ENCODE measurements at regions not wholly inside any gene's neighbourhood (a gene's known extent, or its start where the extent isn't known, plus 50 kb on each side); places are given as distances from the start of the nearest gene placed in this dataset.
A peak's percentile ranks its signal among the peaks of the same experiment; 100 is the strongest.

DNA sequence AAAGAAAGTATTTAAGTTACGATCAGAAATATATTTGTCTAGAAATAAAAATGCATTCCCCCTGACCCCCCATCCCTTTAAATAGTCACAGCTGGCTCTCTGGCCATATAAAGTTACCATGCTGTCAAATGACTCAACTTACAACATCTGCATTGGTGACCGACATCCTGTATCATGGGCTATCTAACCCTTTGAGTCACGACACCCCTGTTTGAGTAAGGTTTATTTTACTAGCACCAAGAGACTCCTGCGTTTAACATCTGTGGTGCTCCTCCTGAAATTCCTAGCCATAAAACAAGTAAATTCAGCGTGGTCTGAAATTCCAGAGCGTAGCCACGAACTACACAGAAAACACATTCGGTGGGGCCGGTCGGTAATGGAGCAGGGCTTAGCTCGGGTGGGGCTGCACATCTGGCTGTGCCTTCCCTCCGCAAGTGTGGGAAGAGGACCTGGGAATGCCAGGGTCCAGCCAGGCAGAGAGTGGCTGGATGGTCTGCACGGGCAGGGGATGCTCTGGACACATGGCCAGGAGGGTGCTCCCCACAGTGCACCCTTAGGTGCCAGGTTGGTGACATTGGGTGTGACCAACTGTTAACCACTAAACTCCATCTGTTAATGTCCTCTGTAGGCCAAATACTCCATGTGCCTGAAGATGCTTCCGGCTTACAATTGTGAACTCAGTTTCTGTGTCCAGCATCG is 53.0 kb upstream of the CLDN14 start:
- DNase-seq (ENCODE audit: low spot score in 2 of 2) = peak in 1 of 2 donors; percentile 39
- no peak overlapping the region for H3K4me3 ChIP-seq (ENCODE audit: low read depth, poor library complexity, severe bottlenecking)
- 73 to 79% methylated on average over 15 of the region's 15 CpGs for WGBS, 2 donors
- intact Hi-C loops (cut with DNase I; ENCODE audit: low total_unique reads) = no loop called here
- TF ChIP-seq POLR2A (IDR thresholded peaks at IDR 0.05) = no peak
- TF ChIP-seq, protein P1, sequence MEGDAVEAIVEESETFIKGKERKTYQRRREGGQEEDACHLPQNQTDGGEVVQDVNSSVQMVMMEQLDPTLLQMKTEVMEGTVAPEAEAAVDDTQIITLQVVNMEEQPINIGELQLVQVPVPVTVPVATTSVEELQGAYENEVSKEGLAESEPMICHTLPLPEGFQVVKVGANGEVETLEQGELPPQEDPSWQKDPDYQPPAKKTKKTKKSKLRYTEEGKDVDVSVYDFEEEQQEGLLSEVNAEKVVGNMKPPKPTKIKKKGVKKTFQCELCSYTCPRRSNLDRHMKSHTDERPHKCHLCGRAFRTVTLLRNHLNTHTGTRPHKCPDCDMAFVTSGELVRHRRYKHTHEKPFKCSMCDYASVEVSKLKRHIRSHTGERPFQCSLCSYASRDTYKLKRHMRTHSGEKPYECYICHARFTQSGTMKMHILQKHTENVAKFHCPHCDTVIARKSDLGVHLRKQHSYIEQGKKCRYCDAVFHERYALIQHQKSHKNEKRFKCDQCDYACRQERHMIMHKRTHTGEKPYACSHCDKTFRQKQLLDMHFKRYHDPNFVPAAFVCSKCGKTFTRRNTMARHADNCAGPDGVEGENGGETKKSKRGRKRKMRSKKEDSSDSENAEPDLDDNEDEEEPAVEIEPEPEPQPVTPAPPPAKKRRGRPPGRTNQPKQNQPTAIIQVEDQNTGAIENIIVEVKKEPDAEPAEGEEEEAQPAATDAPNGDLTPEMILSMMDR (IDR thresholded peaks at IDR 0.05) = no peak

DNA sequence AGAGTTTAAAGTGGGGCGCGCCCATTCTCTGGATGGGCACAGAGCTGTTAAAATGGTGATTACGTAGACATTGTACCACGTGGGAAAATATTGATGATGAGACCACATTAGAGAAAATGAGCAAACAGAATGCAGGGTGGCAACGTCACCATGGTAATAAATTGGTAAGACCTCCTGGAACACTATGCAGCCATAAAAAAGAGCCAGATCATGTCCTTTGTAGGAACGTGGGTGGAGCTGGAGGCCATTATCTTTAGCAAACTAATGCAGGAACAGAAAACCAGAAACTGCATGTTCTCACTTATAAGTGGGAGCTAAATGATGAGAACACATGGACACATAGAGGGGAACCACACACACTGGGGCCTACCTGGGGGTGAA is 53.5 kb upstream of the CLDN14 start:
- TF ChIP-seq, protein P1 (IDR thresholded peaks at IDR 0.05) = no peak
- no peak for TF ChIP-seq POLR2A (IDR thresholded peaks at IDR 0.05)
- 79 to 81% methylated on average over 6 of the region's 6 CpGs for WGBS, 2 donors
- no peak overlapping the region for H3K4me3 ChIP-seq (ENCODE audit: low read depth, poor library complexity, severe bottlenecking)
- peak in 1 of 2 donors; percentile 8 for DNase-seq (ENCODE audit: low spot score in 2 of 2)
- intact Hi-C loops (cut with DNase I; ENCODE audit: low total_unique reads) = no loop called here

DNA sequence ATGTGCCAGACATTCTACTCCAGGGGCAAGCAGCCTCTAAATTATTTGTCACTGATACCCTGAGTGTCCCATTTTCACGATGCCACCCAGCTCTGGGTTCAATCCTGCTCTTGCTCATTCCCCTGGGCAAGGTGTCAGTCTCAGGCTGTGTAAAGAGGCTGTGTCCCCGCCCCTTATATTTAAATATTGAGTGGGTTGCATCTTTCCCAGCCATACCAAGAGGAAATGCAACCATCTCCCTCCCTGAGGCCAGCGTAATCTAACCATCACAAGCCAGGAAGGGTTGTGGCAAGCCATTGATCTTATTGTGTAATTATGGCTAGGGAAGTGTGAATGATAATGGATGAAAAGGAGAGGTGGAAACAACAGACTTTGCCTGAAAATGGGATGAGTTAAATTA is 54.7 kb upstream of the CLDN14 start:
- intact Hi-C loops (cut with DNase I; ENCODE audit: low total_unique reads) = no loop called here
- H3K4me3 ChIP-seq (ENCODE audit: low read depth, poor library complexity, severe bottlenecking) = no peak overlapping the region
- 42 to 65% methylated on average over 3 of the region's 3 CpGs for WGBS, 2 donors
- DNase-seq (ENCODE audit: low spot score in 2 of 2) = no peak
- TF ChIP-seq, protein P1 (IDR thresholded peaks at IDR 0.05) = no peak
- no peak for TF ChIP-seq POLR2A (IDR thresholded peaks at IDR 0.05)

DNA sequence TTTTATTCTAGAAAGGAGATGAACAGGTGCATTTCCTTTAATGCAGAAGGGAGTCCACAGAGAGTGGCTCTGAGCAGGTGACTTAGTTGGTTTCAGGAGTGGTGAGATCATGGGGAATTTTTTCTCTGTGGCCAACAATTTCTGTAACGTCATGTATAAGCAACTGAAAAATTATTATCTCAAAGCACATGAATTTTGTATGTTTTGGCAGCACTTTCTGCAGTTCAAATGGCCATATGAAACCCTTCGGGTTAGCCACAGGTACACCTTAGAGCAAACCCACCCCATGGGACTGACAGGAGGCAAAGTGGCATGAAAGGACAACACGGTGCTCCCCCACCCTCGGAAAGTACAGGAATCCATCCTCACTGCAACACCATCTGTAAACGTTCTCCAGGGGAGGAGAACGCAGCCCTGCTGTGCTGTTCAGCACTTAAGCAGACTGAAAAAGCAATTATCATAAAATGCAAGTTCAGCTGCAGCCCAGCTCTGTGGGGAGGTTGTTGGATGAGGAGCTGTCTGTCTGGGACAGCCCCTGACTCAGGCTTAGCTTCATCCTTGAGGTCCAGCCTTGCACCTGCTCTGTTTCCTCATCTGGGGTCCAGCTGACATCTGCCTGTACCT is 55.8 kb upstream of the CLDN14 start:
- peak in 1 of 2 donors; percentile 52 for DNase-seq (ENCODE audit: low spot score in 2 of 2)
- TF ChIP-seq, protein P1 (IDR thresholded peaks at IDR 0.05) = no peak
- no peak for TF ChIP-seq POLR2A (IDR thresholded peaks at IDR 0.05)
- intact Hi-C loops (cut with DNase I; ENCODE audit: low total_unique reads) = no loop called here
- H3K4me3 ChIP-seq (ENCODE audit: low read depth, poor library complexity, severe bottlenecking) = no peak overlapping the region
- 33 to 43% methylated on average over 6 of the region's 6 CpGs for WGBS, 2 donors

DNA sequence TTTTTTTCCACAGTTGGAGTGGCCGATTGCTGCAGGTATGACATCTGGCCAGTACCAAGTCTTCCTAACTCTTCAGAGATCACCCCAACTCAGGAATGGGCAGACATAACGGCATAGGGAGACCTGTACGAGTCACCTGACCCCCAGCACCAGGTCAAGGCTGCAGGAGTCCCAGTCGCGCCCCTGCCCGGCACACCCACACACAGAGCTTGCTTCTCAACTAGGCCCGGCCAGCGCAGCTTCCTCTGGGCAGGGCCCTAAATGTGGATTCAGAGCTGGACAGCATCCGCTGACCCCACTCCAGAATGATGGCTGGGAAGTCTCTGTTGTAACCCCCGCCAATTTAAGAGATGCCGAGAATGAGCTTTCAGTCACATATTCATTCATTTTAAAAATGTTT is 58.8 kb upstream of the CLDN14 start:
- TF ChIP-seq POLR2A (IDR thresholded peaks at IDR 0.05) = no peak
- TF ChIP-seq, protein P1 (IDR thresholded peaks at IDR 0.05) = no peak
- intact Hi-C loops (cut with DNase I; ENCODE audit: low total_unique reads) = no loop called here
- peak in 1 of 2 donors; percentile 60 for DNase-seq (ENCODE audit: low spot score in 2 of 2)
- WGBS, 2 donors = 91 to 96% methylated on average over 11 of the region's 11 CpGs
- no peak overlapping the region for H3K4me3 ChIP-seq (ENCODE audit: low read depth, poor library complexity, severe bottlenecking)
